ENCODE measurements at regions not wholly inside any gene's neighbourhood (a gene's known extent, or its start where the extent isn't known, plus 50 kb on each side); places are given as distances from the start of the nearest gene placed in this dataset.

DNA sequence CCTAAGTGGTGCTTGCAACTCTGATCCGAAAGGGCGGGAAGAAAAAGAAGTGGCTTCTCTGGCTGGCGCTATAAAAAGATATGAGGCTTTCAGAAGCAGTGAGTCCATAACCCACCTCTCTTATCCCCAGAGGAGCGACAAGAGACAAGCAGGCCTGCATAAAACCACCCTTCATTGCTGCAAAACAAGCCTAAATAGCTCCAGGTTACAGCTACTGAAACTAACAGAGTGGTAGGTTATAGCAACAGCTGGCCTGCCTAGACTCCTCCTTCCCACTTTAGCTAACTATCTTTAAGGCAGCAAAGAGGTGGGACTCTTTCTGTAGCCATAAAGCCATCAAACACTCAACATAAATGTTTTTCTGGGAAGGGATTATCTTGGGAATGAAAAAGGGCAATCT, 245.0 kb upstream of the GPR101 start:
- TF ChIP-seq ZBTB7A (IDR thresholded peaks at IDR 0.05; ENCODE audit: low read depth) (no peak), TAF1 (IDR thresholded peaks at IDR 0.05; ENCODE audit: low read depth) (no peak)

DNA sequence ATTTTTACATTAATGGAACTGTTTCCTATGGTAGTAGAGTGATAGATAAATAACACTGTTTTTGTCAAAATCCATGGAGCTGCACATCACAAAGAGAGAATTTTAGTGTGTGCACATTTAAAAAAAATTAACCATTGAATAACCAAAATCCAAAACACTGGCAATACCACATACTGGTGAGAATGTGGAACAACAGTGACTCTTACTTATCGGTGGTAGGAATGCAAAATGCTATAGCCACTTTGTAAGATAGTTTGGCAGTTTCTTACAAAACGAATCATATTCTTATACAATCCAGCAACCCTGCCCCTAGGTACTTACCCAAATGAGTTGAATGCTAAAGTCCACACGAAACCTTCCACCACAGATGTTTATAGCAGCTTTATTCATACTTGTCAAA, 229.6 kb upstream of the GPR101 start:
- TF ChIP-seq EGR1 (IDR thresholded peaks at IDR 0.05): no peak
- no peak for TF ChIP-seq EP300 (IDR thresholded peaks at IDR 0.05; ENCODE audit: borderline replicate concordance)
- TF ChIP-seq CREB1 (IDR thresholded peaks at IDR 0.05; ENCODE audit: low read depth): no peak
- TF ChIP-seq, protein P1, sequence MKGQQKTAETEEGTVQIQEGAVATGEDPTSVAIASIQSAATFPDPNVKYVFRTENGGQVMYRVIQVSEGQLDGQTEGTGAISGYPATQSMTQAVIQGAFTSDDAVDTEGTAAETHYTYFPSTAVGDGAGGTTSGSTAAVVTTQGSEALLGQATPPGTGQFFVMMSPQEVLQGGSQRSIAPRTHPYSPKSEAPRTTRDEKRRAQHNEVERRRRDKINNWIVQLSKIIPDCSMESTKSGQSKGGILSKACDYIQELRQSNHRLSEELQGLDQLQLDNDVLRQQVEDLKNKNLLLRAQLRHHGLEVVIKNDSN (IDR thresholded peaks at IDR 0.05): no peak
- no peak for TF ChIP-seq TCF12 (IDR thresholded peaks at IDR 0.05; ENCODE audit: low read depth)

DNA sequence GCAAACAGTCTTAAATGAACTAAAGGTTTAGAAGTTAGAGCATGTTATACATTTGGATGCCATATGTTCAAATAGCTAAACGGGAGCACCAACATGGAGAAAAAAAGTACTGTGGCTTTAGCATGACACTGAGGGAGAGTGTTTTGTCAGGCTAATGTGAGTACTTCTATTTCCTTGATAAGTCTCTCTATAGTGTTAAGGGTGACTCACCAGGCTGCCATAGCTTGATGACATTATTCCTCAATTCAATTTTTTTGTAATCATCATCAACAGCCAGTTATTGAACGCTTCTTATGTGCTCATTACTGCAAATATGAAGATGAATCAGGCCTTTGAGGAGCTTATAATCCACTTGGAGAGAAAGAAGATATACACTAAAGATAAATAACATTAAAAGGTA, 211.4 kb upstream of the GPR101 start:
- TF ChIP-seq TCF12 (IDR thresholded peaks at IDR 0.05; ENCODE audit: low read depth) (no peak), FOXM1 (IDR thresholded peaks at IDR 0.05; ENCODE audit: borderline replicate concordance, low read depth) (no peak), TAF1 (IDR thresholded peaks at IDR 0.05; ENCODE audit: low read depth) (no peak)
- TF ChIP-seq, protein P1 (IDR thresholded peaks at IDR 0.05): no peak
- TF ChIP-seq, protein P2, sequence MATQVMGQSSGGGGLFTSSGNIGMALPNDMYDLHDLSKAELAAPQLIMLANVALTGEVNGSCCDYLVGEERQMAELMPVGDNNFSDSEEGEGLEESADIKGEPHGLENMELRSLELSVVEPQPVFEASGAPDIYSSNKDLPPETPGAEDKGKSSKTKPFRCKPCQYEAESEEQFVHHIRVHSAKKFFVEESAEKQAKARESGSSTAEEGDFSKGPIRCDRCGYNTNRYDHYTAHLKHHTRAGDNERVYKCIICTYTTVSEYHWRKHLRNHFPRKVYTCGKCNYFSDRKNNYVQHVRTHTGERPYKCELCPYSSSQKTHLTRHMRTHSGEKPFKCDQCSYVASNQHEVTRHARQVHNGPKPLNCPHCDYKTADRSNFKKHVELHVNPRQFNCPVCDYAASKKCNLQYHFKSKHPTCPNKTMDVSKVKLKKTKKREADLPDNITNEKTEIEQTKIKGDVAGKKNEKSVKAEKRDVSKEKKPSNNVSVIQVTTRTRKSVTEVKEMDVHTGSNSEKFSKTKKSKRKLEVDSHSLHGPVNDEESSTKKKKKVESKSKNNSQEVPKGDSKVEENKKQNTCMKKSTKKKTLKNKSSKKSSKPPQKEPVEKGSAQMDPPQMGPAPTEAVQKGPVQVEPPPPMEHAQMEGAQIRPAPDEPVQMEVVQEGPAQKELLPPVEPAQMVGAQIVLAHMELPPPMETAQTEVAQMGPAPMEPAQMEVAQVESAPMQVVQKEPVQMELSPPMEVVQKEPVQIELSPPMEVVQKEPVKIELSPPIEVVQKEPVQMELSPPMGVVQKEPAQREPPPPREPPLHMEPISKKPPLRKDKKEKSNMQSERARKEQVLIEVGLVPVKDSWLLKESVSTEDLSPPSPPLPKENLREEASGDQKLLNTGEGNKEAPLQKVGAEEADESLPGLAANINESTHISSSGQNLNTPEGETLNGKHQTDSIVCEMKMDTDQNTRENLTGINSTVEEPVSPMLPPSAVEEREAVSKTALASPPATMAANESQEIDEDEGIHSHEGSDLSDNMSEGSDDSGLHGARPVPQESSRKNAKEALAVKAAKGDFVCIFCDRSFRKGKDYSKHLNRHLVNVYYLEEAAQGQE (IDR thresholded peaks at IDR 0.05; ENCODE audit: low read depth): no peak

DNA sequence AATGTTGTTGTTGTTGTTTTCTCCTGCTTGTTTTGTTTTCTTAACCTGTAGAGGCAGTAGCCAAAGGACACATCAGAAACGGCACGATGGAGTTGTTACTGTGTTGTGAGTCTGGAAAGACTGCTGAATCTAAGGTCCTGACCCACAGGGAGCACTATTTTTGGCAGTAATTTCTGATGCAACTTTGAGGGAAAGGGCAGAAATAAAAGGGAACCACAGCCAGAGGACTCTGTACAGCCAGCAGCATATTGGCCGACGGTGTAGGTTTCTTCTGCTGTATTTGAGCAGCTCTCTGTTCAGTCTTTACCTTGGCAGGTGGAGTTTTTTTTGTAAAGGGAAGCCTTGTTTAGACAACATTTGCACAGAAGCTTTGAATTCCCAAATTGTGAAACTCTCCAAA, 203.0 kb upstream of the GPR101 start:
- TF ChIP-seq EGR1 (IDR thresholded peaks at IDR 0.05) (no peak), CEBPB (IDR thresholded peaks at IDR 0.05) (no peak), ZBTB7A (IDR thresholded peaks at IDR 0.05; ENCODE audit: low read depth) (no peak), YY1 (IDR thresholded peaks at IDR 0.05; ENCODE audit: low read depth) (no peak), TCF12 (IDR thresholded peaks at IDR 0.05; ENCODE audit: low read depth) (no peak)
- TF ChIP-seq, protein P3, sequence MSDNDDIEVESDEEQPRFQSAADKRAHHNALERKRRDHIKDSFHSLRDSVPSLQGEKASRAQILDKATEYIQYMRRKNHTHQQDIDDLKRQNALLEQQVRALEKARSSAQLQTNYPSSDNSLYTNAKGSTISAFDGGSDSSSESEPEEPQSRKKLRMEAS (IDR thresholded peaks at IDR 0.05): no peak
- TF ChIP-seq, protein P1 (IDR thresholded peaks at IDR 0.05): no peak

DNA sequence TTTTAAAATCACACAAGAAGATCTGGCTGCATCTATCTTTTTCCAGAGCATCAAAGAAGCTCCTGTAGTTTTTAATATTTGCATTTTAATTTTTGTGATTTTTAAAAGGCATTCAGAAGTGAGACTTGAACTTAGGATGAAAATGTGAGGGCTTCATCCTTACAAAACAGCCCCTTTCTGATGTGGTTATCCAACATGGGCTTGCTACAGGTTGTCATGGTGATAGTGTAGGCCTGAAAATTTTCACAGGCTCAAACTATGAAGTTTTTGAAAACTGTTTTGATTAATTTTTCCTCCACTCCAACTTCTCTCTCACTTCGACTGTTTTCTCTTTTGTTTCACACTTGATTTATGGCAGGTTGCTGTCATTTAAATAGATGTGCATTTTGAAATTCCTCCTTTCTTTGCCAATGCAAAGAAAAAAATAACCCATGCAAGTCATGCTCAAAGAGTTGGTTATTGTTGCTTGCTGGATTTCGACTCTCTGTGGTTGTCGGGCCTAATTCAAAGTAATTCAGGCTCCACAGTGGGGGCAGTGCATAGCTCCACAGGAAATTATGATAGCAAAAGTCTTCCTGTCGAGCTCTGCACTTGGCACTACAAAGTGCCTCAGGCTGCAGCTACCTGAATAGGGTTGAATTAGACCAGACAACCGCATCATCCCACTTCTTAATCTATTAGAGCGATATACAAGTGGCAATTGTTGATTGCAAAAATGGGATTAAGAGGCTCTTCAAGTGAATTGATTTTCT, 201.0 kb upstream of the GPR101 start:
- TF ChIP-seq, protein P3 (IDR thresholded peaks at IDR 0.05): no peak
- TF ChIP-seq NFIC (IDR thresholded peaks at IDR 0.05): no peak
- no peak for TF ChIP-seq RAD21 (IDR thresholded peaks at IDR 0.05; ENCODE audit: low read depth)
- TF ChIP-seq, protein P2 (IDR thresholded peaks at IDR 0.05; ENCODE audit: low read depth): no peak
- no peak for TF ChIP-seq YY1 (IDR thresholded peaks at IDR 0.05; ENCODE audit: low read depth)

DNA sequence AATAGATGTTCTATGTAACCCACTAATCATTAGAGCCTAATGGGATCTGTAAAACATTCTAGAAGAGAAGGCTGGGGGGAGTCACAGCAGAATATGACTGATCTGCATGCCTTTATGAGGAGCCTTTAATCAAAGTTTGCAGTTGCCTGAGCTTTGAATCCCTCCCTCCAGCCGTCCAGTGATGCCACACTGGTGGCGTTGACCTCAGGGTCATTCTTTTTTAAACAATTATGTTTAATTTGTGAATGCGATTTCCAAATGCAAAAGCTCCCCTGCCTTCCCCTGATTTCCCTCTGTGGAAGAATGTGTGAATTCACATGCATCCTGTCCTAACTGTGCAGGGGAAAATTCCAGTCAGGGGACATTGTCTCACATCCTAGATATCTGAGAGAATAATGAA, 199.7 kb upstream of the GPR101 start:
- TF ChIP-seq EP300 (IDR thresholded peaks at IDR 0.05; ENCODE audit: borderline replicate concordance) (no peak), ZBTB7A (IDR thresholded peaks at IDR 0.05; ENCODE audit: low read depth) (no peak), TAF1 (IDR thresholded peaks at IDR 0.05; ENCODE audit: low read depth) (no peak), CREB1 (IDR thresholded peaks at IDR 0.05; ENCODE audit: low read depth) (no peak), EGR1 (IDR thresholded peaks at IDR 0.05) (no peak), YY1 (IDR thresholded peaks at IDR 0.05; ENCODE audit: low read depth) (no peak), FOXM1 (IDR thresholded peaks at IDR 0.05; ENCODE audit: borderline replicate concordance, low read depth) (no peak), CEBPB (IDR thresholded peaks at IDR 0.05) (no peak), TEAD4 (IDR thresholded peaks at IDR 0.05) (no peak), RAD21 (IDR thresholded peaks at IDR 0.05; ENCODE audit: low read depth) (no peak), TCF12 (IDR thresholded peaks at IDR 0.05; ENCODE audit: low read depth) (no peak), NFIC (IDR thresholded peaks at IDR 0.05) (no peak)
- TF ChIP-seq, protein P1 (IDR thresholded peaks at IDR 0.05): no peak
- TF ChIP-seq, protein P3 (IDR thresholded peaks at IDR 0.05): no peak
- TF ChIP-seq, protein P2 (IDR thresholded peaks at IDR 0.05; ENCODE audit: low read depth): no peak
